ENCODE measurements at regions not wholly inside any gene's neighbourhood (a gene's known extent, or its start where the extent isn't known, plus 50 kb on each side); places are given as distances from the start of the nearest gene placed in this dataset.

- no peak overlapping the region for H3K4me3 ChIP-seq (ENCODE audit: low read depth, low read length)
- TF ChIP-seq, protein P1, sequence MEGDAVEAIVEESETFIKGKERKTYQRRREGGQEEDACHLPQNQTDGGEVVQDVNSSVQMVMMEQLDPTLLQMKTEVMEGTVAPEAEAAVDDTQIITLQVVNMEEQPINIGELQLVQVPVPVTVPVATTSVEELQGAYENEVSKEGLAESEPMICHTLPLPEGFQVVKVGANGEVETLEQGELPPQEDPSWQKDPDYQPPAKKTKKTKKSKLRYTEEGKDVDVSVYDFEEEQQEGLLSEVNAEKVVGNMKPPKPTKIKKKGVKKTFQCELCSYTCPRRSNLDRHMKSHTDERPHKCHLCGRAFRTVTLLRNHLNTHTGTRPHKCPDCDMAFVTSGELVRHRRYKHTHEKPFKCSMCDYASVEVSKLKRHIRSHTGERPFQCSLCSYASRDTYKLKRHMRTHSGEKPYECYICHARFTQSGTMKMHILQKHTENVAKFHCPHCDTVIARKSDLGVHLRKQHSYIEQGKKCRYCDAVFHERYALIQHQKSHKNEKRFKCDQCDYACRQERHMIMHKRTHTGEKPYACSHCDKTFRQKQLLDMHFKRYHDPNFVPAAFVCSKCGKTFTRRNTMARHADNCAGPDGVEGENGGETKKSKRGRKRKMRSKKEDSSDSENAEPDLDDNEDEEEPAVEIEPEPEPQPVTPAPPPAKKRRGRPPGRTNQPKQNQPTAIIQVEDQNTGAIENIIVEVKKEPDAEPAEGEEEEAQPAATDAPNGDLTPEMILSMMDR (IDR thresholded peaks at IDR 0.05; ENCODE audit: insufficient read depth, low read depth, low read length, missing control alignments) = no peak
- no peak for DNase-seq (ENCODE audit: low read depth)
These were observed 55.2 kb downstream of the GCC1 start for GRCh38 chr7:127530148-127530547.

GRCh38 chr7:127527561-127527960 is 57.8 kb downstream of the GCC1 start:
- DNase-seq (ENCODE audit: low read depth) = no peak
- H3K4me3 ChIP-seq (ENCODE audit: low read depth, low read length) = no peak overlapping the region
- TF ChIP-seq, protein P1 (IDR thresholded peaks at IDR 0.05; ENCODE audit: insufficient read depth, low read depth, low read length, missing control alignments) = no peak

- H3K4me3 ChIP-seq (ENCODE audit: low read depth, low read length) = no peak overlapping the region
- TF ChIP-seq, protein P1 (IDR thresholded peaks at IDR 0.05; ENCODE audit: insufficient read depth, low read depth, low read length, missing control alignments) = no peak
- no peak for DNase-seq (ENCODE audit: low read depth)
These were observed 59.4 kb downstream of the GCC1 start for GRCh38 chr7:127525866-127526480.

DNA sequence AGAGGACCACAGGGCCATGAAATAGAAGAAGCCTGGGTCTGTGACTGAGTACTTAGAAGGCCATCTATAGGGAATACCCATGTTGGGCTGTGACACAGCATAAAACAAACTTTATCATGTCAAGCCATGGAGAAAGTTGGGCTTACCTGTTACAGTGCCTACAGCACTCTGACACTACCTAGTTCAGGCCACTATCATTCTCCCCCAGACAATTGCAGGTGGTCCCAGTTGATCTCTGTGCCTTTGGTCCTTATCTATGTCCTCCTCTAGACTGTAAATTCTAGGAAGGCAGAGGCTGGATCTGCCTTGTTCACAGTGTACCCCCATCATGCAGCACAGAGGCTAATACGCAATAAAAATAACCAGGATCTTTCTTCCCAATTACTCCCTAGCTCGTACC is 69.1 kb downstream of the GCC1 start:
- no peak for DNase-seq (ENCODE audit: low read depth)
- TF ChIP-seq, protein P1 (IDR thresholded peaks at IDR 0.05; ENCODE audit: insufficient read depth, low read depth, low read length, missing control alignments) = no peak
- H3K4me3 ChIP-seq (ENCODE audit: low read depth, low read length) = no peak overlapping the region

- DNase-seq (ENCODE audit: low read depth) = peak; percentile 28
- no peak overlapping the region for H3K4me3 ChIP-seq (ENCODE audit: low read depth, low read length)
- TF ChIP-seq, protein P1 (IDR thresholded peaks at IDR 0.05; ENCODE audit: insufficient read depth, low read depth, low read length, missing control alignments) = peak; percentile 29
These were observed 70.9 kb downstream of the GCC1 start for GRCh38 chr7:127514499-127514898.

GRCh38 chr7:127513311-127513710 is 72.1 kb downstream of the GCC1 start:
- DNase-seq (ENCODE audit: low read depth) = no peak
- no peak overlapping the region for H3K4me3 ChIP-seq (ENCODE audit: low read depth, low read length)
- TF ChIP-seq, protein P1 (IDR thresholded peaks at IDR 0.05; ENCODE audit: insufficient read depth, low read depth, low read length, missing control alignments) = no peak

- TF ChIP-seq, protein P1 (IDR thresholded peaks at IDR 0.05; ENCODE audit: insufficient read depth, low read depth, low read length, missing control alignments) = no peak
- DNase-seq (ENCODE audit: low read depth) = no peak
- H3K4me3 ChIP-seq (ENCODE audit: low read depth, low read length) = no peak overlapping the region
These were observed 72.7 kb downstream of the GCC1 start for GRCh38 chr7:127512663-127513062.

All from GM12865 (cell line).